H9 (cell line): ENCODE measurements at regions not wholly inside any gene's neighbourhood (a gene's known extent, or its start where the extent isn't known, plus 50 kb on each side); places are given as distances from the start of the nearest gene placed in this dataset.

ENCODE experiments used
- DNase-seq: peaks from one replicate; pipeline ENCODE4 v3.0.0-alpha.2; 2017
- H2AFZ ChIP-seq: one replicate; pipeline ENCODE4 v1.6.1; 2013; ENCODE audit warnings: mild to moderate bottlenecking, low read length, control low read depth, moderate library complexity
- H2AK5ac ChIP-seq: 2 replicates; pipeline ENCODE4 v1.6.1; 2013; ENCODE audit warnings: low read length, control low read depth, mixed read lengths; ENCODE audit not compliant: insufficient read length
- H2BK120ac ChIP-seq: one replicate; pipeline ENCODE4 v1.6.1; 2013; ENCODE audit warnings: low read depth, mild to moderate bottlenecking, low read length, control low read depth, inconsistent platforms; ENCODE audit not compliant: poor library complexity, severe bottlenecking
- H2BK12ac ChIP-seq: 2 replicates; pipeline ENCODE4 v1.6.1; 2013; ENCODE audit warnings: low read length, control low read depth, mixed read lengths, low read depth; ENCODE audit not compliant: insufficient read length
- H2BK15ac ChIP-seq: 2 replicates; pipeline ENCODE4 v1.6.1; 2013; ENCODE audit warnings: low read depth, low read length, control low read depth
- H2BK20ac ChIP-seq: one replicate; pipeline ENCODE4 v1.6.1; 2013; ENCODE audit warnings: low read depth, mild to moderate bottlenecking, low read length, control low read depth, inconsistent platforms; ENCODE audit not compliant: poor library complexity, severe bottlenecking
- H2BK5ac ChIP-seq: 2 replicates; pipeline ENCODE4 v1.6.1; 2013; ENCODE audit warnings: low read length, control low read depth, mixed read lengths; ENCODE audit not compliant: insufficient read length
- H3K14ac ChIP-seq: 2 replicates; pipeline ENCODE4 v1.6.1; 2013; ENCODE audit warnings: low read length, control low read depth; ENCODE audit not compliant: insufficient read depth
- H3K18ac ChIP-seq: 2 replicates; pipeline ENCODE4 v1.6.1; 2013; ENCODE audit warnings: low read depth, mild to moderate bottlenecking, mixed read lengths, low read length, control low read depth; ENCODE audit not compliant: insufficient read length
- H3K23ac ChIP-seq: 2 replicates; pipeline ENCODE4 v1.6.1; 2013; ENCODE audit warnings: low read length, control low read depth, mixed read lengths, low read depth; ENCODE audit not compliant: insufficient read length
- H3K23me2 ChIP-seq: 2 replicates; pipeline ENCODE4 v1.6.1; 2013; ENCODE audit warnings: low read depth, mild to moderate bottlenecking, mixed read lengths, low read length, control low read depth; ENCODE audit not compliant: insufficient read length, poor library complexity, severe bottlenecking
- H3K27ac ChIP-seq: 2 replicates; pipeline ENCODE4 v1.5.1; 2013; ENCODE audit warnings: low read length, control low read depth, mixed read lengths, low read depth; ENCODE audit not compliant: insufficient read length
- H3K27me3 ChIP-seq: 2 replicates; pipeline ENCODE4 v1.6.1; 2013; ENCODE audit warnings: low read length, control low read depth, inconsistent platforms; ENCODE audit not compliant: insufficient read depth
- H3K4ac ChIP-seq: 2 replicates; pipeline ENCODE4 v1.6.1; 2013; ENCODE audit warnings: low read depth, mild to moderate bottlenecking, control low read depth, inconsistent platforms, low read length, moderate library complexity
- H3K4me1 ChIP-seq: 2 replicates; pipeline ENCODE4 v1.6.1; 2013; ENCODE audit warnings: low read length, control low read depth, inconsistent platforms; ENCODE audit not compliant: insufficient read depth
- H3K4me2 ChIP-seq: 2 replicates; pipeline ENCODE4 v1.6.1; 2013; ENCODE audit warnings: low read length, control low read depth, mixed read lengths; ENCODE audit not compliant: insufficient read length, insufficient read depth
- H3K56ac ChIP-seq: 2 replicates; pipeline ENCODE4 v1.6.1; 2013; ENCODE audit warnings: low read depth, mild to moderate bottlenecking, mixed read lengths, low read length, control low read depth; ENCODE audit not compliant: insufficient read length
- H3K79me1 ChIP-seq: 2 replicates; pipeline ENCODE4 v1.6.1; 2013; ENCODE audit warnings: low read depth, mild to moderate bottlenecking, moderate library complexity, low read length, control low read depth, inconsistent platforms; ENCODE audit not compliant: insufficient read depth, poor library complexity, severe bottlenecking
- H3K79me2 ChIP-seq: 2 replicates; pipeline ENCODE4 v1.6.1; 2013; ENCODE audit warnings: low read length, control low read depth, inconsistent platforms; ENCODE audit not compliant: insufficient read depth
- H3K9ac ChIP-seq: 2 replicates; pipeline ENCODE4 v1.6.1; 2013; ENCODE audit warnings: low read length, control low read depth, mixed read lengths; ENCODE audit not compliant: insufficient read length; ENCODE audit errors: extremely low read depth
- H3K9me3 ChIP-seq: one replicate; pipeline ENCODE4 v1.6.1; 2013; ENCODE audit warnings: low read depth, low read length, inconsistent platforms; ENCODE audit not compliant: control insufficient read depth
- H3T11ph ChIP-seq: one replicate; pipeline ENCODE4 v1.6.1; 2013; ENCODE audit warnings: mild to moderate bottlenecking, low read length, control low read depth, inconsistent platforms
- H4K20me1 ChIP-seq: one replicate; pipeline ENCODE4 v1.6.1; 2013; ENCODE audit not compliant: control insufficient read depth, insufficient read length, insufficient read depth
- H4K5ac ChIP-seq: 2 replicates; pipeline ENCODE4 v1.6.1; 2013; ENCODE audit warnings: low read depth, mild to moderate bottlenecking, mixed read lengths, low read length, control low read depth; ENCODE audit not compliant: insufficient read length
- H4K8ac ChIP-seq: replicated peaks from 2 replicates; pipeline ENCODE4 v1.6.1; 2013; ENCODE audit warnings: low read length, control low read depth, mixed read lengths, low read depth; ENCODE audit not compliant: insufficient read length
- H4K91ac ChIP-seq: 2 replicates; pipeline ENCODE4 v1.6.1; 2013; ENCODE audit warnings: low read depth, mild to moderate bottlenecking, moderate library complexity, mixed read lengths, low read length, control low read depth; ENCODE audit not compliant: insufficient read length
- H3K27ac Mint-ChIP-seq, 3 experiments: 2 replicates in 2 of 3; 3 replicates in 1 of 3; pipeline ENCODE4 v1.8.0; 2020 to 2021; ENCODE audit warnings: mixed read lengths in 3 of 3, mild to moderate bottlenecking in 1 of 3, moderate library complexity in 1 of 3
- H3K27me3 Mint-ChIP-seq: 2 replicates; pipeline ENCODE4 v1.8.0; 2021; ENCODE audit warnings: low read depth, mild to moderate bottlenecking, moderate library complexity, mixed read lengths
- H3K36me3 Mint-ChIP-seq, 3 experiments: 2 replicates in 2 of 3; 3 replicates in 1 of 3; pipeline ENCODE4 v1.8.0; 2020 to 2021; ENCODE audit warnings: low read depth in 3 of 3, mixed read lengths in 3 of 3; ENCODE audit not compliant: insufficient read depth in 1 of 3
- H3K4me1 Mint-ChIP-seq, 2 experiments: 2 replicates each; pipeline ENCODE4 v1.8.0; 2020; ENCODE audit warnings: mixed read lengths in 2 of 2
- H3K4me3 Mint-ChIP-seq, 2 experiments: 2 replicates in 1 of 2; 3 replicates in 1 of 2; pipeline ENCODE4 v1.8.0; 2020 to 2021; ENCODE audit warnings: mild to moderate bottlenecking in 2 of 2, mixed read lengths in 2 of 2, moderate library complexity in 1 of 2
- H3K9me3 Mint-ChIP-seq, 2 experiments: 2 replicates in 1 of 2; 3 replicates in 1 of 2; pipeline ENCODE4 v1.8.0; 2020; ENCODE audit warnings: mild to moderate bottlenecking in 2 of 2, mixed read lengths in 2 of 2, moderate library complexity in 1 of 2
- CTCF ChIP-seq: fragments of 200-600 bp; sonication (generic); conservative IDR thresholded peaks from 3 replicates; pipeline ENCODE4 v1.8.0; 2021; ENCODE audit warnings: antibody characterized with exemption, mild to moderate bottlenecking
- WGBS: extraction: QIAGEN DNeasy Blood & Tissue Kit; methylation state at CpG from one replicate; pipeline ENCODE4 v1.1.7; 2013; ENCODE audit warnings: missing lambda C conversion rate, low lambda C conversion rate, mixed read lengths; ENCODE audit not compliant: insufficient read length; ENCODE audit errors: extremely low coverage; 5-methylcytosine and 5-hydroxymethylcytosine counted together

- Mint-ChIP-seq H3K4me1 (no peaks in the 10 kb centered on the region), H3K9me3 (no peaks in the 10 kb centered on the region), H3K36me3 (no peaks in the 10 kb centered on the region), H3K27ac (no peak overlapping the region), H3K27me3 (no peaks in the 10 kb centered on the region), H3K4me3 (no peak overlapping the region)
- Histone ChIP-seq H3K4ac (no peak overlapping the region), H4K91ac (no peak overlapping the region), H3K9me3 (no peaks in the 10 kb centered on the region), H3K23ac (no peak overlapping the region), H4K8ac (no peak overlapping the region), H4K20me1 (no peaks in the 10 kb centered on the region), H3K27me3 (no peaks in the 10 kb centered on the region), H3K56ac (no peak overlapping the region), H3K4me2 (no peak overlapping the region), H3K4me1 (no peaks in the 10 kb centered on the region), H2BK12ac (no peak overlapping the region), H3T11ph (no peak overlapping the region), H2BK120ac (no peak overlapping the region), H3K18ac (no peak overlapping the region), H3K14ac (no peak overlapping the region), H2BK15ac (no peak overlapping the region), H2AFZ (no peak overlapping the region), H3K9ac (no peak overlapping the region), H3K27ac (no peak overlapping the region), H3K79me1 (no peaks in the 10 kb centered on the region), H3K23me2 (no peaks in the 10 kb centered on the region), H4K5ac (no peak overlapping the region), H2BK5ac (no peak overlapping the region), H2AK5ac (no peak overlapping the region), H3K79me2 (no peaks in the 10 kb centered on the region), H2BK20ac (no peak overlapping the region)
- WGBS = no CpG with 5 or more reads among the region's 12 CpGs
- no peak for DNase-seq
- no peak for TF ChIP-seq CTCF
Observed at GRCh38 chr3:177441813-177442646, 244.7 kb upstream of the TBL1XR1 start.
